ENCODE measurements at regions not wholly inside any gene's neighbourhood (a gene's known extent, or its start where the extent isn't known, plus 50 kb on each side); places are given as distances from the start of the nearest gene placed in this dataset.

DNA sequence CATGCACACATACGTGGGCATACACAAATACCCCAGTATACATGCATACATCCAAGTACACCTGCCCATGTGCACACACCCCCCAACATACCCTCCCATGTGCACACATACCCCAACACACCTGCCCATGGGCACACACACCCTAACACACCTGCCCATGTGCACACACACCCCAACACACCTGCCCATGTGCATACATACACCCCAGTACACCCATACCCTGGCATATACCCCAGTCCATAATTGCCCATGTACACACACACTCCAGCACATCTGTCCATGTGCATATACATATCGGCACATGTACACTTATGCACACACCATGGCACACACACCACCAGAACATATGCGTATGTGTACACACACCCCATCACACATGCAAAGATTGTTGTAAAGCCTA is 475.2 kb downstream of the PREX1 start:
- TF ChIP-seq CTCF (IDR thresholded peaks at IDR 0.05) (no peak), POLR2A (IDR thresholded peaks at IDR 0.05; ENCODE audit: low read depth) (no peak), EP300 (IDR thresholded peaks at IDR 0.05) (no peak), POLR2AphosphoS5 (IDR thresholded peaks at IDR 0.05) (no peak)
